Skin epidermis (tissue), 12 donors: ENCODE measurements at regions not wholly inside any gene's neighbourhood (a gene's known extent, or its start where the extent isn't known, plus 50 kb on each side); places are given as distances from the start of the nearest gene placed in this dataset.

ENCODE experiments used
- H3K27ac ChIP-seq, 21 experiments: fragments of 200-600 bp; sonication (generic) in 11 of 21; one replicate each; pipeline ENCODE4 v1.5.0; 2020; ENCODE audit warnings: mild to moderate bottlenecking in 3 of 21, inconsistent platforms in 2 of 21, moderate library complexity in 2 of 21
- H3K4me3 ChIP-seq, 7 experiments: fragments of 200-600 bp; sonication (generic) in 2 of 7; one replicate each; pipeline ENCODE4 v1.5.0; 2020; ENCODE audit warnings: inconsistent platforms in 2 of 7, mild to moderate bottlenecking in 2 of 7, moderate library complexity in 1 of 7

DNA sequence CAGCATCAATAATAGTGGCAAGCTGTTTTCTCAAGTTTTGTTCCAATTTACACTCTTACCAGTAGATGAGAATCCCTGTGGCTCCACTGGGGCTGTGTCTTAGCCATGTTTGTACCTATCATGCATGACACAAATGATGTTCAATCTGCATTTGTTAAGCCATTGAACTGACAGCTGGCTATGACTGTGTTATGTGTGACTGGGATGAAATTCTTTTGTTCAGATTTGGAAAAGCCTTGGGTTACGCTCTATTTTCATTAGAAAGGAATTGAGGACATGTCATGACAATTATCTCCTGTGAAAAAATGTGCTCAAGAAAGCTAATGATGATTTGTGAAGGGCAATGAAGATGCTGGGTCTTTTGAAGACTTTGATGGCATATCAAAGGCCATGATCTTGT lies 201.8 kb upstream of the LARGE1 start:
- no peak overlapping the region for H3K27ac ChIP-seq
- no peak overlapping the region for H3K4me3 ChIP-seq

DNA sequence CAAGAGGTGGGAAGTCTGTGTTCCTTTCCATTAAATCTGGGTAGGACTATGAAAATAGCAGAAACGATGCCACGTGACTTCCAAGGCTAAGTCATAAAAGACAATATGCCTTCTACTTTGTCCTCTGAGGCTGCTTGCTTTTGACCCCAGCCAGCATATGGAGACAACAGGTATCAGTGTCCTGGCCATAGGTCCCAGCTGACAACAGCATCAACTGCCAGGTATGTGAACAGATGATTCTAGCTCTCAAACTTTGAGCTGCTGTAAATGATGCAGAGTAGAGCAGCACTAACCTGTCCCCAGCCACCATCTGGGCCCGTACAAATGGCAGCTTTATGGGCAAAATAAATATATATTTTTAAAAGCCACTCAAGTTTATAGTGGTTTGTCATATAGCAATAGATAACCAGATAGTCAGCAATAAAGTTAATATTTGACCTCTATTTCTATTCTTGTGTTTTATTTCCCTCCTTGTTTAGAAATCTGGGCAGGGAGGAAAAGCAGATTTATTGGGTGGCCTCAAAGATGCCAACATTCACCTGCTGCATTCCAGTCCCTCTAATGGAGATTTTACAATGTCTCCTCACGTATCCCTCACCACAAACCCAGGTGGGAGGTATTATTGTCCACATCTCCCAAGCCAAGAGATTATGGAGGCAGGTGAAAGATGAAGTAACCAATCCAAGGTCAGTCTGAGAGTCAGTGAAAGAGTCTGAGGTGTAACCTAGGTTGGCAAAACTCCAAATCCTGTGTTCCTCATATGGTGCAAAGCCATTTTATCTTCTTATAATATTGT lies 209.6 kb upstream of the LARGE1 start:
- H3K4me3 ChIP-seq: no peak overlapping the region
- no peak overlapping the region for H3K27ac ChIP-seq

DNA sequence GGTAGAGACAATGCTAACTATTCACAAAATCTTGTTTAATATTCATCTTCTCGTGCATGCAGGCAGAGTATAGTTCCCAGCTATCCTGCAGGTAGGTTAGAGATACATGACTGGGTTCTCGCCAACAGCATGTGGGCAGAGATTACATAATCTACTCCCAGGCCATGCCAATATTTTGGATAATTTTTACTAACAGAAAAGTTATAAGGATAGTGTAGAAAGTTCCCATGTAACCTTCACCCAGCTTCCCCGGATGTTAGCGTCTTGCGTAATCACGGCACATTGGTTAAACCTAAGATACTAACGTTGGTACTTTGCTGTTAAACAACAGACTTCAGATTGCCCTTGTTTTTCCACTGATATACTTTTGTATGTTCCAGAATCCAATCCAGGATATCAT lies 215.5 kb upstream of the LARGE1 start:
- H3K4me3 ChIP-seq: no peak overlapping the region
- no peak overlapping the region for H3K27ac ChIP-seq

DNA sequence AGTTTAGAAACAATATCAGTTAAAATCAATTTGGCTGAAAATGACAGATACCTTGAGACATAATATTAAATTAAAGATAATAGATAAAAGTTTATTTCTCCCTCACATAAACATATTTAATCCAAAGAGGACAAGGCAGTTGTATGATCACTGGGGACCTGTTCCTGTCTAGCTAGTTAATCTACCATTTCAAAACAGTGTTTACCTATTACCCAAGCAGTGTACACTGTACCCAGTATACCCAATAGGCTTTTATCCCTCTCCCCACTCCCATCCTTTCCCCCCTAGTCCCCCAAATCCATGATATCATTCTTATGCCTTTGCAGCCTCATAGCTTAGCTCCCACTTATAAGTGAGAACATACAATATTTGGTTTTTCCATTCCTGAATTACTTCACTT lies 229.7 kb upstream of the LARGE1 start:
- H3K27ac ChIP-seq: no peak overlapping the region
- H3K4me3 ChIP-seq: no peak overlapping the region

DNA sequence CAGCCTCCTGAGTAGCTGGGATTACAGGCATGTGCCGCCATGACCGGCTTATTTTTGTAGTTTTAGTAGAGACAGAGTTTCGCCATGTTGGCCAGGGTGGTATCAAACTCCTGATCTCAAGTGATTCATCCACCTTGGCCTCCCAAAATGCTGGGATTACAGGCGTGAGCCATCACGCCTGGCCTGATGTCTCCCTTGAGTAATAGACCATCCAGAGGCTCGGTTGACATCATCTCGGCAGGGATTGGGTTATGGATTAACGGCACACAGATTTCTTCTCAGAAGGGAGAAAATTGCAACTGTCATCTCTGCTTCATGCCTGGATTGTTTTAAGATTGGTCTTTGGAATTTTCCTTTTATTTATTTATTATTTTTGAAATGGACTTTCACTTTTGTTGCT lies 239.2 kb upstream of the LARGE1 start:
- no peak overlapping the region for H3K27ac ChIP-seq
- no peak overlapping the region for H3K4me3 ChIP-seq

DNA sequence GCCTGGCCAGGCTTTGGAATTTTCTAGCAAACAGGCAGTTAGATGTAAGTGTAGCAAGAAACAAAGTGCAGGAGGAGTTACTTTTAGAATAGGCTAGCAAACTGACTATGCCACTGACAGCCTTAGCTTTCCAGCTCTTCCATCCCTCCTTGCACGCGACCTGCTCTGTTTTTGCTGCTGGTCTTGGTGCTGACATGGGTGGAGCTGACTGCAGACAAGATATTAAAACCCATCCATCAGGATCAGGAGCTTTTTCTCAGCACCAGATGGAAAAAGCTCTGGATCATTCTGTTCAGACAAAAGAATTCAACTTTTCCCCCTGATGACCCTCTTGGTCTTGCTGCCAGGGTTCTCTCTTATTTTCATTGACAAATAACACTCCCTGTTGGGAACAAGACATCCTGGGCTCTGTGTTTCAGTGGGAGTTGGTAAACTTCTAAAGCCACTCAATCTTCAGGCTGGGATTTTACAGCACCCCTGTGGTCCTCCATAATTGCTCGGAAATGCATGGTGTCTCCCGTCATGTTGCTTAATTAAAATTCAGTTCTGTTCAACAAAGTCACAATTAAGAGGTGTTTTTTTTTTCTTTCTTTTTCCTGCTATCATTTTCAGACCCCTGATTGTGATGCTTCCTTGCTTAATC lies 240.0 kb upstream of the LARGE1 start:
- Histone ChIP-seq H3K4me3 (no peak overlapping the region), H3K27ac (no peak overlapping the region)

DNA sequence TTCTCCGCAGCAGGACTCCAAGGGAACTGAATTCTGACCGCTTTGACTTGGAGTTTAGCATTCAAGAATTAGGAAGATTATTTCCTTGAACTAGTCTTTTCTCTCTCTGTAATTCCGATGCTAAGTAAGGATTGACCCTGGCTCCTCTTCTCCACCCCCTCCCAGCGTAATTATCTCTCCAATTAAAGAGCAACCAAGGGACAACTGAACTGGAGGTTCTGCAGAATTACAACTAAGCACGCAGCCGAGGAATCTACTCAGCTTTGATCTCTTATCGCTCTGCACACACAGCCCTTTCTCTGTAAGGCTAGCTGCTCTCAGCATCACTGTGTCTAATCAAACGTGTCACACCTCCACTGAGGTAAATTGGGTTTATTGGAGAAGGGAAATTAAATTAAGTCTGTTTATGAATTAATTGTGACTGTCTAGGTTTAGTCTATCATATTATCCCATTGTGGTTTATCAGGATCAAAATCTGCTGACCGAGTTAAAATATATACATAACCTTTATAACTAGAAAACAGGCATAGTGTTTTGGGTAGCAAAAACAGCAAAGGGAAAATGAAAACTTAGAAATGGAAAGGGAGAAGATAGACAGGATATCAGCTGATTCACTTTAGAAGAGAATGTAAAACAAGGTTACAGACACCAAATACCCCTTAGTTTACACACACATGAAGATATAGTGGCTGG lies 241.3 kb upstream of the LARGE1 start:
- Histone ChIP-seq H3K4me3 (no peak overlapping the region), H3K27ac (no peak overlapping the region)

DNA sequence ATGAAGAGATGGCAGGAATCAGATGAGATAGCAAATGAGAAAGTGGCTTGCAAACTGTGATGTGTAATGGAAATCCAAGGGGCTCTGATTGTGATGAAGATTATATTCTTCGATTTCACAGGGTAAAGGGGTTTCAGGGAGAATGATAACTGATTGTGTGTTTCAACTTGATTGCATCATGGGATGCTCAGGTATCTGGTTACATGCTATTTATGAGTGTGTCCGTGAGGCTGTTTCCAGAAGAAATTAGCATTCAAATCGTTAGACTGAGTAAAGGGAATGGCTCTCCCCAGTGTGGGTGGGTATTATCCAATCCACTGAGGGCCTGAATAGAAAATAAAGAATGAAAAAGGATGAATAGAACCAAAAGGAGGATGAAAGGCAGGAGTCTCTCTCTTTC lies 278.7 kb upstream of the LARGE1 start:
- H3K4me3 ChIP-seq: no peak overlapping the region
- H3K27ac ChIP-seq: no peak overlapping the region

DNA sequence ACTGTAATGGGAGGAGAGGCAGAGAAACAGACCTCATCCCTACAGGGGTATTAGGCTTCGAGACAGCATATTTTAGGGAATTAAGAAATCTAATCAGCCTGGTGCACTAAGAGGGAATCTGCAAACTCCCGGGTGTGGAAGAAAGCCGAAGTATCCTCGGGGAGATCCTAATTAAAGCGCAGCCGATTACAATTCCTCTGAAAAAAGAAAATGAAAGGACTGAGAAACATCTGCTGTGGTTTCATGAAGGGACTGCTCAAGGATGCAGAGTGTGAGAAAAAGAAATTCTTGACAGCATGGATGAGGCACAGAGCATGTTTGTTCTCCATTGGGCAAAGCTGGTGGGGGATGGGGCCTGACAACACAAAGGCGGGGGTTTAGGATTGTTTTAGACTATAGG lies 290.0 kb upstream of the LARGE1 start:
- no peak overlapping the region for H3K4me3 ChIP-seq

DNA sequence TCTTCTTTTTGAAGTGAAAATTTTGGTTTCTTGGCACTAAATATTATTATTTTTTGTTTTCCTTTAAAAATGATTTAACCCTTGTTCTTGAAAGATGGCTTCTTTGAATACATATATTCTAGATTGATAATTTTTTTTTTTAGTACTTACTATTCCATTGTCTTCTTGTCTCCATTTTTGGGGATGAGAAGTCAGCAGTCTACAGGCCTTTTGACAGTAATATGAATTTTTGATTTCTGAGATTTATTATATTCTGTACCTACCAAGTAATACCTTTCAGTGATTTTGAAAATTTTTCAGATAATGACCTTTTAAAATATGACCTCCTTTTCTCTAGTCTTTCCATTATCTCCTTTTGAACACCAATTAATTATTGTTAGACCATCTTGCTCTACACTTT lies 294.1 kb upstream of the LARGE1 start:
- Histone ChIP-seq H3K4me3 (no peak overlapping the region), H3K27ac (no peak overlapping the region)

More for the DNA sequence above, 290.0 kb upstream of the LARGE1 start:
- H3K27ac ChIP-seq: no peak overlapping the region

DNA sequence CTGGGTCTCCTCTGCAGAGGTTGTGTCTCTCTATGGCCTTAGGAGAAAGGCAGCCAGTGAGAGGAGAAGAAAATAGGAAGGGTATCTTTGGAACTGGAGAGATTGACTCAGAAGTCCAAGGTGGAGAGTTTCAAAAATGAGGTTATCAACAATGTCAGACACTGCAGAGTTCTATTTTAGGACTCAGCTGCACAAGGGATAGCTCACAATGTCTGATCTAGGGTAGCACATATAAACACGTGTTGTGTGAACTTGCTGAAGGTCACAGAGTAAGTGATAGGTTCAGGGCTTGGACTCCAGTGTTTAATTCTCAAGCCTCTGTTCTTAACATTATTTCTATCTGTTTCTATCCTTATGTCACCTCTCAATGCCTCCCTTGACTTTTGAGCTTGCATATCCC lies 305.0 kb upstream of the LARGE1 start:
- no peak overlapping the region for H3K27ac ChIP-seq
- H3K4me3 ChIP-seq: no peak overlapping the region

DNA sequence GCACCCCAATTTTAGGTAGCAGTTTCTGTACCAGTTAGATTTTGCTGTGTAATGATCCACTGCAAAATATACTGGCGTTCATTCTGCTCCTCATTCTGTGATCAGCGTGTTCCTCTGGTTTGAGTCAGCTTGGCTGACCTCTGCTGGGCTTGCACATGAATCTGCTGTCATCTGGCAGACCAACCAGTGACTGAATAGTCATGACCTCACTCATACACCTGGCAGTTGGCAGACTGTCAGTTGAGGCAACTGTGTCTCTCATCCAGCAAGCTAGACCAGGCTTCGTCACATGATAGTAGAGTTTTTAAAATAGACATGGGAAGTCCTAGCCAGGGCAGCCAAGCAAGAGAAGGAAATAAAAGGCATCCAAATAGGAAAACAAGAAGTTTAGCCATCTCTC lies 316.3 kb upstream of the LARGE1 start:
- H3K4me3 ChIP-seq: no peak overlapping the region
- H3K27ac ChIP-seq: no peak overlapping the region

DNA sequence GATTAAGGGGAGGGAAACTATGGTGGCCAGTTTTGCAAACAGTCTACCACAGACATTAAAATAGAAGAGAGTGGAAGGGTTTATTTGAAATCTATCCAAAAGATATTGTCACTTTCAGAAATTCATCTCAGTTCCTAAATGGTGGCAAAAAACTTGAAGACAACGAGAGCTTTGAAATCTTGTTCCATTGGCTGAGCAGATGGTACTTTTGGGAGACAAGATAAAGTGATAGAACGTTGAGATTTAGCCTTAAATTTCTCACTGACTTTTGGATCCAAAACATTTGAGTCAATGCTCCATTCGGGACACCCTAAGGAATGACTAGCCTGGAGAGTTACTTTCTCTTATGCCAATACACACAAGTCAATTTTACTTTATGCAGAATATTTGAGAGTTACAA lies 319.1 kb upstream of the LARGE1 start:
- H3K27ac ChIP-seq: no peak overlapping the region
- H3K4me3 ChIP-seq: no peak overlapping the region

DNA sequence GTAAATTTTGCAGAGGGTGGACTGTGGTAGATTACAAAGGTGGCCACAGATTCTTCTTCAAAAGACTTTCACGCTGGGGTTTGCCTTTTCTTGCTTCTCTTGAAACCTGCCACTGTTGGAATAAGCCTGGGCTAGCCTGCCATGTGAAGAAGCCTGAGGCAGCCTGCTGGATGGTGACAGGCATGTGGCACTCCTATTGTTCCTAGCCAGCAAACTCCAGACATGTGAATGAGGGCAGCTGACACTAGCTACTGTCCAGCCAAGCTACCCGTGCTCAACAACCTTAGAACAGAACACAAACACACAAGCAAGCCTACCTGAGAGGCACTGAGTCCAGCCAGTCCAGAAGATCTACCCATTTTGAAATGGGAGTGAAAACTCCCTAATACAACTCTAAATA lies 322.7 kb upstream of the LARGE1 start:
- Histone ChIP-seq H3K27ac (no peak overlapping the region), H3K4me3 (no peak overlapping the region)

DNA sequence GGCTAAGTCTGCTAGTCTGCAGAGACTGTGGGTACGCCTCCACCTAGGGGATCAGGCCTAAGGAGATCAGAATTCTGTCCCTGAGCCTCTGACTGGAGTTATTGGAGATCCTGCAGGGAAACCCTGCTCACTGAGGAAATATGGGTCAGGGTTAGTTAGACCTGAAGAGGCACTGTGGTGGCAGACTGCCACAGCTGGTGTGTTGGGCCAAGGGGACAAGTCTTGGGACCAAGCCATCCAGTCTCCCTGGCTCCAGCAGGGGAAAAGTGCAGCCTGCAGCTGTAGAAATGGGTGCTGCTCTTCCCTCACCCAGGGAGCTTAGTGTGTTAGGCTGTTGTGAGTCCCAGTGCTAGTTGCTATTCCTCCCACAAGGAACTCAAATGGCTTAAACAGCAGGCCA lies 334.8 kb upstream of the LARGE1 start:
- Histone ChIP-seq H3K27ac (no peak overlapping the region), H3K4me3 (no peak overlapping the region)

DNA sequence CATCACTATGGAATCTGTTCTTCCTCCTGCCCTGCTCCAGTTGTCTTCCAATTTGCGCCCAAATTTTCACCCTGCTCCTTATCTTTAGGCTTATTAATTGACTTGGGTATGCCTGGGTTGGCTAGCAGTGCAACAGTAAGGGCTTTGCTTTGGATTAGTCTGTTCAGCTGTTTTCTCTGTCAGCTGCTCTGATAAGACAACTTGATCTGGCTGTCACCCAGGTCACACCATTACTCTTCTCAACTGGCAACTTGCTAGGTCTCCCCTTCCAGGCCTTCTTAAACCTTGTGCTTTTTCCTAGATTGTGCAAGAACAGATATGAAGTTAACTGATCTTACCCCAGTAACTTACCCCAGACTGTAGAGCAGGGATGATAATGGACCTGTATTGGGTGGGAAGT lies 357.8 kb upstream of the LARGE1 start:
- Histone ChIP-seq H3K4me3 (no peak overlapping the region), H3K27ac (no peak overlapping the region)

DNA sequence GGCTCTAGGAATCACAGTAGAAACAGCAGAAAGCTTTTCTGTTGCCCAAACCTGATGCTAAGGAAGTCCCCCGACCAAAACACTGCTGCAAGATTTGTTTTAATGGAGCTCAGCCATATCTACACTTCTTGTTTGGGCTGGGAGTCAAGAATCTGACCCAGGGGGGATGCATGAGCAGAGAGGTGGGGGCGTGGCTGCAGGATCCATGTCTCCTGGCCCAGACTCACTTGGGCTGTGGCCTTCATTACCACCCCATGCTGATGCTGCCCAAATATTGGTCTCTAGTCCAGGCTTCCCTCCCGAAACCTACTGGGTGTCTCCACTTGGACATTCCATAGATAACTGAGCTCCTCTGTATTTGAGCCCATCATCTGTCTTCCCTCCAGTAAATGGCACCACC lies 361.5 kb upstream of the LARGE1 start:
- Histone ChIP-seq H3K4me3 (no peak overlapping the region), H3K27ac (no peak overlapping the region)

DNA sequence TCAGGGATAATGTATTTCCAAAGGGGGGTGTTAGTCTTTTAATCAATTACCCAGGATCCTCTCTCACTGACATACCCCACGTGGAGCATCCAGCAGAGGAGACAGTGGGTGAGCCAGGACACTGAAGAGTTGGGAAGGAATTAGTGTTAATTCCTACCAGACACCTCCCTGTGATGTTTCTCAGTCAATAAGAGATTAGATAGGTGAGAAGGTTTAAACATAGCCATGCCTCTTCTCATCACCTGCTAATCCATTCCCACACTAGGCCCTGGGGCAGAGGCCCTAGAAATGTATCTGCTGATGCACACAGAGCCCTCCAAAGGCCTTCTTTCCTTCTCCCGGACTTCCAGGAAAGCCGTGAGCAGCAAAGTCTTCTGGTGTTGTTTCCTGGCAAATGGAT lies 363.6 kb upstream of the LARGE1 start:
- no peak overlapping the region for H3K27ac ChIP-seq
- H3K4me3 ChIP-seq: no peak overlapping the region

DNA sequence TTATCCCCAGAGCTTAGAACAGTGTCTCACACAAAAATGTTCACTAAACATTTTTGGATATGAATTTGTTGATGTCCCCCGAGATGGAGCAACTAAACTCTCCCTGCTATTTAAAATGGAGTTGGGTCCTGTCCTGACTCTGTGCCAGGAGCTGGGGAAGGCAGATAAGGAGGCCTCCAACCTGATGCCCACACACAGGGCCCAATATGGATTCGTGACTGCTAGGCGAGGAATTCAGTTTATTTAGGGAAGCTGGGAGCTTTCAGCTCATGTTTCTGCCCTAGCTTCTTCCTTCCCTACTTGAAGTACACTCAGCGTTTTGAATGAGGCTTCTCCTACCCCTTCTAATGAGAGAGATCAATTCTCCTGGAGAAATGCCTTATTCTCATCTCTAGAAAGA lies 373.0 kb upstream of the LARGE1 start:
- Histone ChIP-seq H3K4me3 (no peak overlapping the region), H3K27ac (no peak overlapping the region)

DNA sequence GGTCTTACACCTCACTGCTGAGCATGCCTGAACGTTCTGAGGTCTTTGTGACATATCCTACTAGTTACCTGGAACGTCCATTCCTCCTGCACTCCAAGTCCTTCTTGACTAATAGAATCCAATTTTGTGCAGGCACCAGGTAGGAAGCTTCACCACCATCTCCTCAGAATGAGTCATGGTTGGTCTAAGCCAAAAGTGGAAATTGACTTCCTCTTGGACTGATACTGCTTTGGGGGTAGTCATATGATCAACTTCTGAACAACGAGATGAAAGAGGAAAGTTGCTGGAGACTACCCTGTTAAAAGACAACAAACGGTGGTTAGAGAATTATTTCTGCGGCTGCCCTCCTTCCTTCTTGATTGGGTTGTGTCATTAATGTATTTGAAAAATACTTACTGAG lies 374.2 kb upstream of the LARGE1 start:
- H3K4me3 ChIP-seq: no peak overlapping the region
- H3K27ac ChIP-seq: no peak overlapping the region

DNA sequence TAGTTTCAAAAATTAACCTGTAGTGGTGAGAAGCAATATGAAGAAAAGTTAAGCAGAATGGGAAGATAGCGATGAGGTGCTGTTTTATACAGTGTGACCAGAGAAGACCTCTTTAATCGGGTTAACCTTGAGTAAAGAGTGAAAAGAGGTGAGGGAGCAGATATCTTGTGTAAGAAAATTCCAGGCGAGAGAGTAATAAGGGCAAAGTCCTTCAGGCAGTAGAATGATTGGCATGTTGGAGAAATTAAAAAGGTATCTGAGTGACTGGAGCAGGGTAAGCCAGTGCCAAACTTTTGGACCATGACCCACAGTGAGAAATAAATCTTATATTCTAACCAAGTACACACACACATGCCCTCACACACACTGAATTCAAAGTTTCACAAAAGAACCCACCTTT lies 374.7 kb upstream of the LARGE1 start:
- H3K4me3 ChIP-seq: no peak overlapping the region
- H3K27ac ChIP-seq: no peak overlapping the region
